HG03060 (cell line): ENCODE measurements at regions not wholly inside any gene's neighbourhood (a gene's known extent, or its start where the extent isn't known, plus 50 kb on each side); places are given as distances from the start of the nearest gene placed in this dataset.
"Not testable (repeated sequence)": the region's sequence is repeated elsewhere in the genome, so short reads cannot be mapped to it uniquely, and the experiment has no call there.

Experiments
- ATAC-seq: cut with Tn5 transposase; IDR thresholded peaks from one replicate; pipeline ENCODE4 v1.9.1; 2021; ENCODE audit warnings: low read depth, moderate number of reproducible peaks; ENCODE audit not compliant: unreplicated experiment

GRCh38 chr11:128021349-128022006 lies 565.9 kb downstream of the ETS1 start:
- ATAC-seq, result no peak

GRCh38 chr11:128018692-128019091 lies 568.7 kb downstream of the ETS1 start:
- ATAC-seq, result no peak

GRCh38 chr11:128005562-128005961 lies 581.8 kb downstream of the ETS1 start:
- no peak for ATAC-seq

- no peak for ATAC-seq
Measured at GRCh38 chr11:127998421-127998820, 588.9 kb downstream of the ETS1 start.

GRCh38 chr11:127997594-127997993 lies 589.8 kb downstream of the ETS1 start:
- no peak for ATAC-seq

- no peak for ATAC-seq
Measured at GRCh38 chr11:127996825-127997224, 590.5 kb downstream of the ETS1 start.

GRCh38 chr11:127995921-127996320 lies 591.4 kb downstream of the ETS1 start:
- ATAC-seq, result no peak

GRCh38 chr11:127994736-127995135 lies 592.6 kb downstream of the ETS1 start:
- no peak for ATAC-seq

GRCh38 chr11:127993788-127994187 lies 593.6 kb downstream of the ETS1 start:
- ATAC-seq, result no peak

- ATAC-seq, result no peak
Measured at GRCh38 chr11:127993281-127993680, 594.1 kb downstream of the ETS1 start.

GRCh38 chr11:127986073-127986472 lies 601.3 kb downstream of the ETS1 start:
- ATAC-seq, result no peak

- no peak for ATAC-seq
Measured at GRCh38 chr11:127972816-127973215, 614.5 kb downstream of the ETS1 start.

GRCh38 chr11:127971448-127971847 lies 615.9 kb downstream of the ETS1 start:
- ATAC-seq, result no peak

- no peak for ATAC-seq
Measured at GRCh38 chr11:127966821-127967220, 620.5 kb downstream of the ETS1 start.

GRCh38 chr11:127965939-127966668 lies 621.3 kb downstream of the ETS1 start:
- ATAC-seq, result no peak

GRCh38 chr11:127962416-127962815 lies 624.9 kb downstream of the ETS1 start:
- no peak for ATAC-seq

GRCh38 chr11:127950162-127950561 lies 637.2 kb downstream of the ETS1 start:
- no peak for ATAC-seq

GRCh38 chr11:127943763-127944162 lies 643.6 kb downstream of the ETS1 start:
- ATAC-seq, result no peak

GRCh38 chr11:127943152-127943551 lies 644.2 kb downstream of the ETS1 start:
- no peak for ATAC-seq

GRCh38 chr11:127941554-127941953 lies 645.8 kb downstream of the ETS1 start:
- not testable (repeated sequence) for ATAC-seq

- ATAC-seq, result no peak
Measured at GRCh38 chr11:127939000-127939399, 648.4 kb downstream of the ETS1 start.

GRCh38 chr11:127935081-127935480 lies 652.3 kb downstream of the ETS1 start:
- ATAC-seq, result no peak
